SHP77 treated with DMSO at 0.1 percent for 48 hours (cell line): ENCODE measurements at regions not wholly inside any gene's neighbourhood (a gene's known extent, or its start where the extent isn't known, plus 50 kb on each side); places are given as distances from the start of the nearest gene placed in this dataset.
A peak's percentile ranks its signal among the peaks of the same experiment; 100 is the strongest.
"Not testable (repeated sequence)": the region's sequence is repeated elsewhere in the genome, so short reads cannot be mapped to it uniquely, and the experiment has no call there.

Experiments used
- DNase-seq: peaks from one replicate; lab custom pipeline; 2025; lab: John Stamatoyannopoulos, UW

DNA sequence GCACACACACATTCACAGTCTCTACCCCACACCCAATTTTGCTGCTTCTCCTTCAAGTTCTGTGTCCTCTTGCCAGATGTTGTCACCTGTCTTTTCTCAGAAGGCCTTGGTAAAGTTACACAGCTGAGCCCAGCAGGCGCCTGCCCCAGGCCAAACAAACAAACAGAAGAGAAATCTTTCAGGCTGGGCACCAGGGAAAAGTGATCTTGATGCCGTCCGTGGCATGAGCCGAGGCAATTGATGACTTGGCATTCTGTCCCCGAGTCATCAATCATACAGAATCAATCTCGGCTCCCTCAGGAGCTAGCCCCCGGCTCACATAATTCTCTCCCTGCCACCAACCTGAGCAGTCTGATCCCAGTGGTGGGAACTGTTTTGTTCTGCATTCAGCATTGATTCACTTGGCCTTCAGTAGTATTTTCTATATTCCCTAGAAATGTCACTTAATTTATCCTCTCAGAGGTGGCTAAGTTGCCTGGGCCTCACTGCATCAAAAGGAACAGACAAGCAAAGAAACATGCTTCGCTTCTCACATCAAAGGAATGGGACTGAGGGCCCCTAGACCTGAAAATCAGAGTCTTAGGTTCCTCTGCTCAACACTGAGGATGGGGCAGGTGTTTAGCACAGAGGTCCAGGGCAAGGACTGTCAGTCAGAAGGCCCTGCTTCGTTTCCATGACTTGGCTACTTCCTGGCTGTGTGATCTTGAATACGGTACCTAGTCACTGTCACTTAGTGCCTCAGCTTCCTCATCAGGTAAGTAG lies 278.8 kb upstream of the CELF4 start:
- no peak for DNase-seq

DNA sequence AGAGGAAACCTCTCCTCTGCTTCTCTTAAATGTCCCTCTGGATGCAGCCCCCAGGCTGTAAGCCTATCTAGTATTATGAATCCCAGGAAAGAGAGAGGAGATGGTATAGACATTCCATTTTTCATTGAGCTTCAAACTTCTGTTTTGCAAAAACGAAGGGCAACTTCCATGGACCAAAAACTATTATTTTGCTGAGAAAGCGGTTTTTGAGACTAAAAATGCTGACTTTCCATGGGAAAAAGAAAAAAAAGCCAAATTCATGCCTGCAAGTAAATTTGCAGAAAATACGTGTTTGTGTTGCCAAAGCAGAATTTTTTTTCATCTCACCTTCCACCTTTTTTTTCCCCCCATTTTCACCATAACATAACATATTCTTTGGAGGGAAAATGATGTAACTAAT lies 272.5 kb upstream of the CELF4 start:
- no peak for DNase-seq

DNA sequence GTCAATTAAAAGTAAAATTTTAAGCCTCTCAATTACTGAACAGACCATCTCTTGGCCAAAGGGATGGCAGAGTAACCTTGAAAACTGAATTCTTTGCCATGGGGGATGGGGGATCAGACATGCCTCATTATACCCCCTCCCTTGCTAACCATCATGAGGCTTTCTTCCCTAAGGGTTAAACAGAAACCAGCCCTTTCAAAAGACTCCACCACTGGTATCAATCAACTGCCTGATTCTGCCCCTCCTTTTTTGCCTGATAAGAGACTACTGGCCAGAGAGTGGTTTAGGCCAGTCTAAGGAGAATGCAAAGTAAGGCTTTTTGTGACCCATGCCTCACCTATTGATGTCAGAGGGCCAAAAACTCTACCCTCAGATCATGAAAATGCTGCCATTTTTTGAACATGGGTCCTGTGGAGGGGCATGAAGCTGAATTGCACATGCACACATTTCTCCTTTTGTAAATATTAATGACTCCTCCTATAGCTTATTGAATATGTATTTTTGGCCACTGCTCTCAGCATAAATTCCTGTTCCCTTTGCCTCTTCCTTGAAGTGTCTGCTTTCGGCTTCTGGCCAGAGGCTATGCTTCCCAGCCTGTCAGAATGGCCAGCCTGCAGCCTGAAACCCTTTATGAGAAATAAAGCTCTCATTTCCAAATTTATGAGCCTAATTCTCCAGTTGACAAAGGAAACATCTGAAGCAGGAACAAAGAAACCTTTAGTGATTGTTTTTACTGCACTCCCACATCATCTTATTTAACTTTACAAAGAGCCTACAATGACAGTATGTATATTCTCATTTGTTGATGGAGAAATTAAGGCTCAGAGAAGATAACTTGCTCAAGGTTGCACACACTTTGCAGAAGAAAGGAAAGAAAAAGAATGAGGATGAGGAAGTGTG lies 270.7 kb upstream of the CELF4 start:
- no peak for DNase-seq

DNA sequence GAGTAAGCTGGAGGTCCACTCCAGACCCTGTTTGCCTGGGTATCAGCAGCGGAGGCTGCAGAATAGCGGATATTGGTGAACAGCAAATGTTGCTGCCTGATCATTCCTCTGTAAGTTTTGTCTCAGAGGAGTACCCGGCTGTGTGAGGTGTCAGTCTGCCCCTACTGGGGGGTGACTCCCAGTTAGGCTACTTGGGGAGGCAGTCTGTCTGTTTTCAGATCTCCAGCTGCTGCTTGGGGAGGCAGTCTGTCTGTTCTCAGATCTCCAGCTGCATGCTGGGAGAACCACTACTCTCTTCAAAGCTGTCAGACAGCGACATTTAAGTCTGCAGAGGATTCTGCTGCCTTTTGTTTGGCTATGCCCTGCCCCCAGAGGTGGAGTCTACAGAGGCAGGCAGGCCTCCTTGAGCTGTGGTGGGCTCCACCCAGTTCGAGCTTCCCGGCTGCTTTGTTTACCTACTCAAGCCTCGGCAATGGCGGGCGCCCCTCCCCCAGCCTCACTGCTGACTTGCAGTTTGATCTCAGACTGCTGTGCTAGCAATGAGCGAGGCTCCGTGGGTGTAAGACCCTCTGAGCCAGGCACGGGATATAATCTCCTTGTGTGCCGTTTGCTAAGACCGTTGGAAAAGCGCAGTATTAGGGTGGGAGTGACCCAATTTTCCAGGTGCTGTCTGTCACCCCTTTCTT lies 266.6 kb upstream of the CELF4 start:
- not testable (repeated sequence) for DNase-seq

DNA sequence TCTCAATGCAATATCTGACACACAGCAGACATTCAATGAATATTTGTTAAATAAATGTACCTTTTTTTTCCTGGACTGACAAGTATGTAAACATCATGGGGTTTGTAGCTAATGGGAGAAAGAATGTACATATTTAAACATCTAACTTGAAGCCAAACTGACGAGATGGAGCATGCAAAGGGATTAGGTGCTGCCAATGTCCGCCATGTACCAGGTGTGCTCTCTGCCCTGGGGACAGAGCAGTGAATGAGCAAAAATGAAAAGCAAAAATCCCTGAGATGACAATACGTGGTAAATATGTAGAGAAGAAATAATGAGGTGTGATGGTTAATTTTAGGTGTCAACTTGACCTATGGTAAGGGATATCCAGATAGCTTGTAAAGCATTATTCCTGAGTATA lies 247.4 kb upstream of the CELF4 start:
- no peak for DNase-seq

DNA sequence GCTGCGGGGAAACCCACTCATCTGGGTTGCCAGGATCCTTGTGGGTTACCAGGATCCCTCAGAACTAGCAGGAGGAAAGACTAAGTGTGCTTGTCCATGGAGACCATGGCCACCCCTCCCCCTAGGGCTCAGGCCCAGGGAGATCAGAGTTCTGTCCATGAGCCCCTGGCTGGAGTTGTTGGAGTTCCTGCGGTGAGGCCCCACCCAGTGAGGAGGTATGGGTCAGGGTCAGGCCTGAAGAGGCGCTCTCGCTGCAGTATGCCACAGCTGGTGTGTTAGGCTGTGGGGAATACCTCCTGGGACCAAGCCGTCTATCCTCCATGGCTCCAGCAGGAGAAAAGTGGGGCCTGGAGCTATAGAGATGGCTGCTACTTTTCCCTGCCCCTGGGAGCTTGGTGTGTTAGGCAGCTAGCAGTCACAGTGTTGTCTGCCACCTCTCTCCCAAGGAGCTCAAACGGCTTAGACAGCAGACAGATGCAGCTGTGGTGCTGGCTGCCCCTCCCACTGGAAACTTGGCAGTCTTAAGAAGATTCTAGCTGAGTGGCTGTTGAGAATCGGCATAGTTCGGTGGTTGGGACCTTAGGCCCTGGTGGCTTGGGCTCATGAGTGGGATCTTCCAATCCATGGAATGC lies 240.3 kb upstream of the CELF4 start:
- no peak for DNase-seq

DNA sequence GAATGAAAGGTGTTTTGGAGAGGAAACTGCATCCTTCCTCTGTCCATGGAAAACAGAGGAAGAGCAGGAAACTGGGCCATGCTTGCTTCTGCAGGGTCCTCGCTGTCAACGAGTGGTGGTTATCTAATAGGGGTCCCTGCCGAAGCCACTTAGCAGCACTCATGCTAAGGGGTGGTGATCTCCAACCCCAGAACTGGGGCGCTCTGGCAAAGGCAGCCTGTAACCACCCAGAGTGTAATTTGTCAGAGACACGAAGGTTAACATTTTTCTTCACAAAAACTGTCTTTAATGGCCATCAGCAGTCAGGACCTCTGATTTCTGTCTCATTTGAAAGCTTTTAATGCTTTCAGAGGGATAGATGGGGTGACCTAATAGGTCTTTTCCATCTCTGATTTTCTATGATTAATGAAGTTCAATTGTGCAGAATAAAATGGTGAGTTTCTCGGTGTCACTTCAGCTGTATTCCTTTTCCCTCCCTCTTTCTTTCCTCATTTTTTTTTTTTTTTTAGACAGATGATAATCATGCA lies 231.3 kb upstream of the CELF4 start:
- DNase-seq = no peak

DNA sequence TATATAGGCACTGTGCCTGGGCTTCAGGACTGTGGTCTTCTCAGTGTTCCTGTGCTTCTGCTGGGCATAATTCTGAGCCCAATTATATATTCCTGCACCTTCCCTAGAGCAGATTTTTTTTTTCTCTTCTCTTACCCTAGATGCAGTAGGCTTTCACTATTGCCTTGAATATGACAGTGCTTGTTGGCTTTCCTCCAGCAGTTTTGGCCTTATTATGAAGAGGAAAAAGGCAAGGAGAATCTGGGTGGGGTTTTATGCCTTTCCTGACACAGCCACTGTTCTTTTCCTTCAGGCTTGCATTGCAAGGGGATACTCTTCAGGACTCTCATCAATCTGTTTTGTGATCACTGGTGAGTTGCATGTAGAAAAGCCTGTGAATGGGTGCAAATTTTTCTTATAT lies 221.9 kb upstream of the CELF4 start:
- no peak for DNase-seq

DNA sequence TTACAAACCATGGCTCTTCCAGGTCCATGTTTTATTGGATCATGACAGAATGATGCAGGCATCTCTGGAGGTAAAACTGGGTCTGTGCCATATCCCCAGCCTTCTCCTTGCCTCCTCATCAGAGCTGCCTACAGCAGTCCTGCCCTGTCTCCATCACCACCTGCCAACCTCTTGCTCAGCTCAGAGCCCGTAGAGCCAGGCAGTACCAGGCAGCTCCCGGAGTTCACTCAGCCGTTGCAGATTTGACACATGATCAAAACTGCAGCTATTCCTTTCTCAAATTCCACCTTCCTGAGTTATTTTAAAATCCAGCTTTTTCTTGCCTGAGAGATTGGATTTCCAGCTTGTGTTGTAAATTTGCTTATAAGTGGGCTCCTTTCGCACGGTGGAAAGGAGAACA lies 218.2 kb upstream of the CELF4 start:
- no peak for DNase-seq

DNA sequence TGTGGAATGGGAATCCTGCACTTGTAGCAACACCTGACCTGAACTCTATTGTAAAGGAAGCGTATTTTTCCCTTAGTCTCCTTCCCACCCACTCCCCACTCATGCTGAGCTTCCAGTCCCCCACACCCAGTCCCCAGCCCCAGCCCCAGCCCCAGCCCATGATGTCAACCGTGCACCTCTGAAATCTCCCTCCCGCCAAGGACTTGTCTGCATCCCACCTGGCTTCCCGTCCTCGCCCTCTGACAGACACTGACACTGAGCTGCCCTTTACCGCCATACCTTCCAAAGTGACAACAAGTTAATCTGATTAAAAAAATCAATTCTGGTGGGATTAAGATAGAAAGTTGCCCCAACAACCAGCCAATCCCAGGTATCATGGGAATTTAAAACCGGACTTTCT lies 213.6 kb upstream of the CELF4 start:
- DNase-seq = no peak

DNA sequence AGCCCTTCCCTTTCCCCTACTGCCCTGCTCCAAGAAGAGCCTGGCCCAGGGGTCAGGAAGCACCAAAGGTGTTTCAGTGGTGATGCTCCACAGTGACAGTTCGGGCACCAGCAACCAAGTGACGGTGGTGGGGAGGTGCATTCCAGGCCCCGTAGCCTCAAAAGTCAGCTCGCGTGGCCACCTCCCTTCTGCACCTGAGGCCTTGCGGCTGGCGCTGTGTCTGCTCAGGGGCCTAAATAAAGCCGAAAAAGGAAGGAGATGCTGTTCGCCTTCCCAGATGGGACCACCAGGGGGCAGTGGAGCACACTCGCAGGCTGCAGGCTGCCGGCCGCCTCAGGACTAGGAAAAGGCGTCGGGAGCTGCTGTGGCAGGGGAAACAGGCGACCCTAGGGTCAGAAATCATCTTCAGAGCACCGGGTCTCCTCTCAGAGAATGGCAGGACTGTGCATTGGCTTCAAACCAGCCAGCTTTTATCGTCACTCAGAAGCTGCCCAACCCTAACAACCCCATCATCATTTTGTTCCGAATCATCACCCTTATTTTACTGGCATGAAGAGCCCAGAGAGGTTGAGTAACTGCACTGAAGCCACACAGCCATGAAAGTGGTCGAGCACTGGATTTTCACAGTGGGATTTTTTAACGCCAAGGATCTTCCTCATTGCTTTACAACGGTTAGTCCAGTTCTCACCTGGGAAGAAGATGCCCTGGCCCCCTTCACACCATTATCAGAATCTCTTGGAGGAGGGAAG lies 213.0 kb upstream of the CELF4 start:
- peak; percentile 39 for DNase-seq

DNA sequence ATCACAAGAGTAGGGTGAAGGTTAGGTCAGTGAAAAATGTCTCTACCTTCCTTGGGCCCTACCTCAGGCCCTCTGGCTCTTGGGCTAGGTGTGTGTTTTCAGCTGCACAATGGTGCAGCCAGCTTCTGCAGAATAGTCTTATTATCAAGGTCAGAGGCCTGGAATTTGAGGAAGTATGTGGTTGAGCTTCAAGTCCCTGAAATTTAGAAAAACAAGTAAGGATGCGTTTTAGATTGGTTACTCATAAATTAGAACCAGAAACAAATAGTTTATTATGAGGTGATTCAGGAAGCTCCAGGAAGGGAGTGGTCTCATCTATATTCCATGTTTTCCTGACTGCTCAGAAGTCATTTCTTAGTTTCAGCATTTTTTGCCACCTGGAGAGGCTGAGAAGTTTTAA lies 204.2 kb upstream of the CELF4 start:
- DNase-seq = no peak

DNA sequence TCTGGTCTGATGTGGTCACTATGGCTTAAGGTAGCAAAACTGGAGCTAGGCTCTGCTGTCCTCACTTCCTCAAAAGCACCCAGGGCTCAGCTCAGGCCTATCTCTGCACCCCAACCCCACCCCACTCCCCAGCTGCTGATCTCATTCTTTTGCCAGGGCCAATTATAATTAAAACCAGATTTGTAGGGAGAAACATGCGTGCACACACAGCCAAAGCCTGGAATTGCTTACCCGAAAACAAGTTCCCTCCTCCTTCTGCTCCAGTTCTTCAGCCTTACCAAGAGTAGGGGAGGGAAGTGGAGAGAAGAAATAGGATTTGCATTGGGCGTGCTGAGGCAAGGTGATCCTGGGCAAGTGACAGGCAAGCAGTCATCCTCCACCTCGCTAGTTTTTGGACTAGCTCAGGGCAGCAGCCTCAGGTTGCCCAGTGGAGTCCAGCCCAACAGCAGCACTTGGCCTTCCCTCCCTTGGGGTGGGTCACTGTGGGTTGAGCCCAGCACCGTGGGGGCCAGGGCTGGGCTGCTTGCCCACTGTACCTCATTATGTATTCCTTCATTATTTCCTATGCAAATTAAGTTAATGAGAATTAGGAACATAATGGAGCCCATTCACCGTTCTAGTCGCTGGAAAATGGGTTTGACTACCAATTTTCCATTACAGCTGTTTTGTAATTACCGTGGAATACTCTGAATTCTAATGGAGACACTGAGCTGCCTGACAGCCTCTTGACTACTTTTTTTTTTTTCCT lies 199.1 kb upstream of the CELF4 start:
- DNase-seq = no peak

DNA sequence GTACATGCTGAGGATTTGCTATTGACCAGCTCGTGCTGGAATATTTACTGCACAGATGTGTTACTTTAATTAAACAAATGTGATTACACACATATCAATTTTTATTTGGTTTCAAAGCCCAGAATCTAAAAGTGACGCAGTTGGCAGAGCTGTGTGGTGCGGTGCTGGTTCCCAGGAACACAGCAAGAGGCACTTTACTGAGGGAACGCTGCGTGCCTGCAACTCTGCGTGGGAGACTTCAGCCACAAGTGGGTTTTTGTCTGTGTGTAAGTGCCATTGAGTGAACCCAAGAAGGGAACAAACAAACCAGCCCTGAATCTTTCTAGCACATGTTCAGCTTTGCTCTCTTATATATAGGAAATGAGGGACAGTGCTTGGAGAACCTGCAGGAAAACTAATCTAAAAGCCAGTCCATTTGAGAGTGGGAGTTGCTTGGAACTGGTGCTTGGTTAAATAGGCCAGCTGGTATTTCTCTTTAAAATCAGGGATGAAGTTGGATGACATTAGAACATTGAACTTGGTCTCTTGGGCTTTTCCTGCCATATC lies 196.6 kb upstream of the CELF4 start:
- no peak for DNase-seq

DNA sequence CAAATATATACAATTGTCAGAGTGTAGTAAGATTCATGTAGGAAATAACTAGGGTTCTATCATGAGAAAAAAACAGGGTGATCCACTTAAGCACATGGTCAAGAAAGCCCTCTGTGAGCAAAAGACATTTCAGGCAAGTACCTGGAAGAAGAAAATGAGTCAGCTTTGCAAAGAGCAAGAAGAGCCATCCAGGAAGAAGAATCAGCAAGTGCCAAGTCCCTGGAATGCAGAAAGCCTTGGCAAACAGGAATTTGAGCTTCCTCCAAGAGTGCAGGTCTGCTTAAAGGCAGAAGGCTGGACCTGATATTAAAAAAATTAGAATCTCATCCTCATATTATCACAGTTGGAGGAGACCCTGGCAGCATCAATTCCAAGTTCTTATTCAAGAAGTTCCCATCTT lies 188.5 kb upstream of the CELF4 start:
- DNase-seq = no peak

DNA sequence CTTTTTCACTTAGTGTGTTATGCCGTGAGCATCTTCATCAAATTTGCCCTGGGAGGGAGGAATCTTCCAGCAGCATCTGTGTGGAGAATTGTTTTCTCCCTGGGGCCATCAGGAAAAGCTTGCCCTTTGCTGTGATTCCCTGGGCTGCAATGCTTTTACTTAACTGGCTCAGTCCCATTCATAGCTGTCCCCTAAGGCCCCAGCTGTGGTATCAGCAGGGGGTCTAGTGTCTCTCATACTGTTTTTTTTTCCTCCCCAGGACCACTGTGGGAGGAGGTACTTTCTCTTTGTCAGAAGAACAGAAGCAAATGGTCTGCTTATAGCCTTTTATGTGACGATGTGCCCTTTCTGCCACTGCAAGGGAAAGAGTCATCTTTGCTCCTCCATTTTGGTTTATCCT lies 176.8 kb upstream of the CELF4 start:
- DNase-seq = no peak

DNA sequence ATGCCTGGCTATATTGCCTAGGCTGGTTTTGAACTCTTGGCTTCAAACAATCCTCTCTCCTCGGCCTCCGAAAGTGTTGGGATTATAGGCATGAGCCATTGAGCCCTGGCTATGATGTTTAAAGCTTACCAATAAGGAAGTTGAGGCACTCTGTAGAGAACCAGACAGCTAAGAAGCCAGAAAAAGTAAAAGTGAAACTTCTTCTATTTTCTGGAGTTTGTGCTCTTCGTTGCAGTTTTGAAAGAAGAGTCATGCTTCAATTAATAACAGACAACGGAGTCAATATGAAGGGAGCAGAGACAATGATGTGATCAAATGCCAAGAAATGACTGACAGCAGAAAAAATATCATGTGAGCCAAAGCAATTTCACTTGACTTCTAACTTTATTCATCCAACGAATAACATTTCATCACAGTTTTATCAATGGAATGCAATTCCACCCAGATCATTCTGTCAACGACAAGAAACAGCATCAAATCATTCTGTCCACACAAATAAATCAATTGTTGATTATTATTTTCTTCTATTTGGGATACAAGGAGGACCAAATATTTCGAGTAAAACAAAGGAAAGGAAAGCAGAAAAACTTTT lies 175.5 kb upstream of the CELF4 start:
- no peak for DNase-seq

DNA sequence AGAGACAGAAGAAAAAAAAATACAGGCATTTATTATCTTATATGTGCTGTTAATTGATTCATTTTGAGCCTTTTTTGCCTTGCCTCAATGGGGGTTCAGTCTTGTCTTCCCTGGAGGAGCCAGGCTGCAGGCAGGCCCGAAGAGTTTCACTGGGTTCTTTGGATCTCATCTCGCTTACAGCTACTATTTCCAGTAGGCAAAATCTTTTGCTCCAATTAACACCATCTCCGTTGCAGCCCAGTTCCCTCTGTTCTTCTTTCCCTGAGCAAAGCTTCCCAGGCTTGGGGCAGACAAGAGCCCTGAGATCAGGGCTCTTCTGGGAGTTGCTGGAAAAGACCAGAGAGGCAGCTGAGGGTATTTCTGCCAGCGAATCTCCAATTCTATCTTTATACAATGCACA lies 168.8 kb upstream of the CELF4 start:
- DNase-seq = no peak

DNA sequence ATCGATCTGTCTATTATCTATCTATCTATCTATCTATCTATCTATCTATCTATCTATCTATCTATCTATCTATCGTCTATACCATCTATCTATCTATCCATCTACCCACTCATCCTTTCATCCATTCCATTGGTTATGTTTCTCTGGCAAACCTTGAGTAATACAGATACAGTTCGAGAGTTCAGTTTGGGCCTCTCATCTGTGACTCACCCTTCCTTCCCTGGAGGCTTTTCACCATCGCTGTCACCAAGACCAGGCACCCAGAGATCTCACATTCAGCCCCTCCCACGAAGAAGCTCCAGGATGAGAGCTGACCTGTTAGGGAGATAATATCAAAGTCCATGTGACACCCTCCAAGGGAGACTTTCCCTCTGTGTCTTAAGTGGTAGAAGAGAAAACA lies 164.1 kb upstream of the CELF4 start:
- no peak for DNase-seq

DNA sequence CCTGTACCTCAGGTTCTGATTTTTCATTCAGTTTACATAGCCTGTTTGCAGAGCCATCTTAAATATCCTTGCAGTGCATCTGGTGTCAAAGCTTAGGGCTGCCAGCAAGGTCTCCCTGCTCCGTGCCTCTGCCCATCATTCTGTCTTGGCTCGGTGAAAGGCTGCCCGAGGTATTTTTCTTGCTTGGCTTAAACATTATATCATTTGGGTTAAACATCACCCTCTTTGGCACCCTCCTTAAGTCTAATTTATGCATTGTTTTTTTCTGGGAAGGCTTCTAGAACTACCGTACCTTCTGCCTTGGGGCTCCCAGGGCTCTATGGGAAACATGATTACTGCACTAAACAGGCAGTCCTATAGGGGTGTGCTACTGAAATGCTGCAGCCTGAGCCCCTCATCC lies 158.6 kb upstream of the CELF4 start:
- no peak for DNase-seq
